Fibroblast of lung (primary cell): ENCODE measurements at regions not wholly inside any gene's neighbourhood (a gene's known extent, or its start where the extent isn't known, plus 50 kb on each side); places are given as distances from the start of the nearest gene placed in this dataset.

ENCODE experiments used
- DNase-seq, 2 donors: peaks; one replicate each; pipeline versions ENCODE4 v3.0.0 to v3.0.0-alpha.2; 2010; ENCODE audit warnings: low read depth in 2 of 2
- H2AFZ ChIP-seq: 2 replicates; pipeline ENCODE4 v1.5.1; 2012; ENCODE audit warnings: low read length, control low read depth, inconsistent platforms
- H3K27ac ChIP-seq: 2 replicates; pipeline ENCODE4 v1.5.1; 2011; ENCODE audit warnings: low read length, control low read depth; ENCODE audit not compliant: insufficient read depth
- H3K27me3 ChIP-seq: 2 replicates; pipeline ENCODE4 v1.5.1; 2011; ENCODE audit warnings: mild to moderate bottlenecking, low read length; ENCODE audit not compliant: control insufficient read depth, insufficient read depth
- H3K36me3 ChIP-seq: 2 replicates; pipeline ENCODE4 v1.5.1; 2011; ENCODE audit warnings: low read length; ENCODE audit not compliant: control insufficient read depth, insufficient read depth
- H3K4me1 ChIP-seq: 2 replicates; pipeline ENCODE4 v1.5.1; 2011; ENCODE audit warnings: low read length; ENCODE audit not compliant: control insufficient read depth, insufficient read depth; ENCODE audit errors: extremely low read depth
- H3K4me2 ChIP-seq: 2 replicates; pipeline ENCODE4 v1.5.1; 2011; ENCODE audit warnings: low read length, control low read depth; ENCODE audit not compliant: insufficient read depth; ENCODE audit errors: extremely low read depth
- H3K4me3 ChIP-seq, 4 experiments: fragments of 200-600 bp in 1 of 4; sonication (generic) in 1 of 4; replicated peaks in 1 of 4; 2 replicates each; pipeline ENCODE4 v1.5.1; 2011 to 2016; ENCODE audit warnings: low read length in 4 of 4, low read depth in 3 of 4, mild to moderate bottlenecking in 3 of 4, control low read depth in 2 of 4, inconsistent platforms in 1 of 4, mixed read lengths in 1 of 4; ENCODE audit not compliant: insufficient read depth in 1 of 4; ENCODE audit errors: control extremely low read depth in 1 of 4
- H3K79me2 ChIP-seq: 2 replicates; pipeline ENCODE4 v1.5.1; 2012; ENCODE audit warnings: mild to moderate bottlenecking, low read length, inconsistent platforms; ENCODE audit not compliant: control insufficient read depth, insufficient read depth
- H3K9ac ChIP-seq: 2 replicates; pipeline ENCODE4 v1.5.1; 2011; ENCODE audit warnings: mild to moderate bottlenecking, low read length, control low read depth; ENCODE audit not compliant: insufficient read depth
- H3K9me3 ChIP-seq: 2 replicates; pipeline ENCODE4 v1.5.1; 2012; ENCODE audit warnings: low read depth, low read length; ENCODE audit not compliant: control insufficient read depth, insufficient read depth
- H4K20me1 ChIP-seq: 2 replicates; pipeline ENCODE4 v1.5.1; 2011; ENCODE audit warnings: low read length; ENCODE audit not compliant: control insufficient read depth, insufficient read depth; ENCODE audit errors: extremely low read depth
- CTCF ChIP-seq, 2 donors: IDR thresholded peaks in 1 of 2; conservative IDR thresholded peaks in 1 of 2; 1 replicate in 1 of 2; 2 replicates in 1 of 2; pipeline ENCODE4 v1.5.1; 2011 to 2012; ENCODE audit warnings: low read length in 2 of 2, control low read depth in 1 of 2, inconsistent platforms in 1 of 2, low read depth in 1 of 2, mild to moderate bottlenecking in 1 of 2
- EZH2 ChIP-seq: IDR thresholded peaks from 2 replicates; pipeline ENCODE4 v1.5.1; 2012; ENCODE audit warnings: low read length, control low read depth, mild to moderate bottlenecking; ENCODE audit errors: missing control alignments

GRCh38 chr14:81974543-81974942 lies 440.9 kb upstream of the SEL1L start:
- Histone ChIP-seq H3K27ac (no peak overlapping the region), H4K20me1 (no peaks in the 10 kb centered on the region), H3K4me3 (no peak overlapping the region), H3K27me3 (no peaks in the 10 kb centered on the region), H3K9ac (no peak overlapping the region), H3K79me2 (no peaks in the 10 kb centered on the region), H3K4me2 (no peak overlapping the region), H3K36me3 (no peaks in the 10 kb centered on the region), H2AFZ (no peak overlapping the region), H3K4me1 (no peaks in the 10 kb centered on the region), H3K9me3 (no peaks in the 10 kb centered on the region)
- TF ChIP-seq CTCF (conservative IDR thresholded peaks at IDR 0.05 in 1 of 2, IDR thresholded peaks at IDR 0.05 in 1 of 2; ENCODE audit: low read depth in 1 of 2, low read length in 2 of 2) = no peak
- TF ChIP-seq EZH2 = no peak
- DNase-seq = no peak

- Histone ChIP-seq H3K27me3 (no peaks in the 10 kb centered on the region), H3K9ac (no peak overlapping the region), H3K9me3 (no peaks in the 10 kb centered on the region), H3K36me3 (no peaks in the 10 kb centered on the region), H3K4me1 (no peaks in the 10 kb centered on the region), H4K20me1 (no peaks in the 10 kb centered on the region), H2AFZ (no peak overlapping the region), H3K27ac (no peak overlapping the region), H3K4me3 (no peak overlapping the region), H3K4me2 (no peak overlapping the region), H3K79me2 (no peaks in the 10 kb centered on the region)
- TF ChIP-seq EZH2 (no peak), CTCF (conservative IDR thresholded peaks at IDR 0.05 in 1 of 2, IDR thresholded peaks at IDR 0.05 in 1 of 2; ENCODE audit: low read depth in 1 of 2, low read length in 2 of 2) (no peak)
- DNase-seq = no peak
These were observed 447.1 kb upstream of the SEL1L start for GRCh38 chr14:81980601-81981306.

- Histone ChIP-seq H3K4me2 (no peak overlapping the region), H3K4me1 (no peaks in the 10 kb centered on the region), H3K79me2 (no peaks in the 10 kb centered on the region), H2AFZ (no peak overlapping the region), H3K9me3 (no peaks in the 10 kb centered on the region), H3K27me3 (no peaks in the 10 kb centered on the region), H3K9ac (no peak overlapping the region), H4K20me1 (no peaks in the 10 kb centered on the region), H3K36me3 (no peaks in the 10 kb centered on the region), H3K4me3 (no peak overlapping the region), H3K27ac (no peak overlapping the region)
- no peak for DNase-seq
- TF ChIP-seq CTCF (conservative IDR thresholded peaks at IDR 0.05 in 1 of 2, IDR thresholded peaks at IDR 0.05 in 1 of 2; ENCODE audit: low read depth in 1 of 2, low read length in 2 of 2) = no peak
- no peak for TF ChIP-seq EZH2
These were observed 447.6 kb upstream of the SEL1L start for GRCh38 chr14:81981307-81981675.
